Retinal pigment epithelial cell (primary cell): ENCODE measurements at regions not wholly inside any gene's neighbourhood (a gene's known extent, or its start where the extent isn't known, plus 50 kb on each side); places are given as distances from the start of the nearest gene placed in this dataset.

Experiments used
- DNase-seq: peaks from one replicate; pipeline ENCODE4 v3.0.0-alpha.2; 2010; ENCODE audit warnings: low read depth
- H3K4me3 ChIP-seq: 2 replicates; pipeline ENCODE4 v1.5.1; 2011; ENCODE audit warnings: mild to moderate bottlenecking, low read length, control low read depth, moderate library complexity
- CTCF ChIP-seq: conservative IDR thresholded peaks from 2 replicates; pipeline ENCODE4 v1.5.1; 2011; ENCODE audit warnings: low read depth, low read length, control low read depth, inconsistent platforms

DNA sequence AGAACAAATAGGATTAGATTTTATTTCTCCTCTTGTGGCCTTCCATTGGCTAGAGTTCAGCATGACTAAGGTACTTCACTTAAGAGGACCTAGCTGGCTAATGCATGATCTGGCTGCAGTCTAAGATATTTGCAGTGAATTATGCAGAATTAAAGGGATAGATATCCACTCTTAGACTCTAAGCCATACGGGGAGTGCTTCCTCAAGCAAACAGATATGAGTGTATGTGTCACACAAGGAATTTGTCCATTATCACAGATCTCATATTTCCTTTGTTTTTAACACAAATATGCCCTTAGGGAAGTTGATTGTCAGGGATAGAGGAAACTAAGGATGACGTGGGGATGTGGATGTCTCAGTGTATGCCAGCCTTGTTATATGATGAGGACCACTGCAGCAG lies 88.1 kb upstream of the DHRS4 start:
- DNase-seq, result peak; percentile 13
- no peak overlapping the region for H3K4me3 ChIP-seq
- TF ChIP-seq CTCF, result no peak

- TF ChIP-seq CTCF, result no peak
- DNase-seq, result no peak
Observed at GRCh38 chr14:23866269-23866668, 87.3 kb upstream of the DHRS4 start.

GRCh38 chr14:23869078-23869719 lies 84.4 kb upstream of the DHRS4 start:
- H3K4me3 ChIP-seq, result no peak overlapping the region
- no peak for DNase-seq
- no peak for TF ChIP-seq CTCF

More at GRCh38 chr14:23866269-23866668, 87.3 kb upstream of the DHRS4 start:
- no peak overlapping the region for H3K4me3 ChIP-seq

- no peak for TF ChIP-seq CTCF
- H3K4me3 ChIP-seq, result no peak overlapping the region
- DNase-seq, result no peak
Observed at GRCh38 chr14:23876160-23876750, 77.3 kb upstream of the DHRS4 start.

GRCh38 chr14:23877111-23877510 lies 76.5 kb upstream of the DHRS4 start:
- no peak for TF ChIP-seq CTCF
- no peak overlapping the region for H3K4me3 ChIP-seq
- DNase-seq, result no peak

- no peak overlapping the region for H3K4me3 ChIP-seq
- DNase-seq, result no peak
- TF ChIP-seq CTCF, result no peak
Observed at GRCh38 chr14:23877538-23878180, 75.9 kb upstream of the DHRS4 start.

GRCh38 chr14:23881282-23881681 lies 72.3 kb upstream of the DHRS4 start:
- TF ChIP-seq CTCF, result no peak
- no peak overlapping the region for H3K4me3 ChIP-seq
- DNase-seq, result no peak
